Activated T-cell treated with anti-CD3 and anti-CD28 coated beads, Interleukin-2, amount 50 U/mL, for 72 hours (primary cell): ENCODE measurements at regions not wholly inside any gene's neighbourhood (a gene's known extent, or its start where the extent isn't known, plus 50 kb on each side); places are given as distances from the start of the nearest gene placed in this dataset.
"Not testable (repeated sequence)": the region's sequence is repeated elsewhere in the genome, so short reads cannot be mapped to it uniquely, and the experiment has no call there.

Experiments
- ATAC-seq, 2 donors: fragments of 150-1000 bp; cut with Tn5 transposase; replicated peaks in 1 of 2; 2 replicates each; pipeline ENCODE4 v1.10.0; 2021; ENCODE audit warnings: moderate library complexity in 2 of 2, mild to moderate bottlenecking in 1 of 2
- DNase-seq, 2 donors: peaks; one replicate each; pipeline ENCODE4 v3.0.0; 2021 to 2022; ENCODE audit warnings: mixed read lengths in 1 of 2
- H3K27ac Mint-ChIP-seq: one replicate; pipeline ENCODE4 v1.8.0; 2022; ENCODE audit warnings: mild to moderate bottlenecking, moderate library complexity, mixed read lengths
- H3K27me3 Mint-ChIP-seq: one replicate; pipeline ENCODE4 v1.8.0; 2022; ENCODE audit warnings: low read depth, mixed read lengths
- H3K36me3 Mint-ChIP-seq, 2 donors: one replicate each; pipeline ENCODE4 v1.8.0; 2022; ENCODE audit warnings: mixed read lengths in 2 of 2, mild to moderate bottlenecking in 1 of 2; ENCODE audit not compliant: insufficient read depth in 2 of 2
- H3K4me1 Mint-ChIP-seq: one replicate; pipeline ENCODE4 v1.8.0; 2022; ENCODE audit warnings: low read depth, mixed read lengths
- H3K4me3 Mint-ChIP-seq, 2 donors: one replicate each; pipeline ENCODE4 v1.8.0; 2022; ENCODE audit warnings: mild to moderate bottlenecking in 2 of 2, mixed read lengths in 2 of 2, moderate library complexity in 2 of 2
- H3K9me3 Mint-ChIP-seq, 2 donors: one replicate each; pipeline ENCODE4 v1.8.0; 2022; ENCODE audit warnings: mixed read lengths in 2 of 2

GRCh38 chr6:21282360-21282759, 311.2 kb upstream of the SOX4 start:
- H3K4me1 Mint-ChIP-seq, H3K36me3 Mint-ChIP-seq, H3K4me3 Mint-ChIP-seq, ATAC-seq, DNase-seq, H3K9me3 Mint-ChIP-seq, H3K27ac Mint-ChIP-seq: not testable (repeated sequence)
- peaks cover 23% of the 10 kb centered on the region for H3K27me3 Mint-ChIP-seq

GRCh38 chr6:21284166-21284565, 309.4 kb upstream of the SOX4 start:
- no peak for ATAC-seq
- no peak overlapping the region for H3K4me3 Mint-ChIP-seq
- H3K27ac Mint-ChIP-seq = no peak overlapping the region
- DNase-seq = no peak
- H3K27me3 Mint-ChIP-seq = peaks cover 16% of the 10 kb centered on the region
- no peaks in the 10 kb centered on the region for H3K36me3 Mint-ChIP-seq
- no peaks in the 10 kb centered on the region for H3K4me1 Mint-ChIP-seq
- H3K9me3 Mint-ChIP-seq = no peaks in the 10 kb centered on the region

- Mint-ChIP-seq H3K36me3 (no peaks in the 10 kb centered on the region), H3K9me3 (no peaks in the 10 kb centered on the region), H3K4me3 (no peak overlapping the region), H3K27ac (no peak overlapping the region), H3K4me1 (no peaks in the 10 kb centered on the region), H3K27me3 (peaks cover 16% of the 10 kb centered on the region)
- no peak for DNase-seq
- no peak for ATAC-seq
Measured at GRCh38 chr6:21284706-21285105, 308.8 kb upstream of the SOX4 start.

GRCh38 chr6:21294144-21294543, 299.4 kb upstream of the SOX4 start:
- Mint-ChIP-seq H3K4me1 (no peaks in the 10 kb centered on the region), H3K4me3 (no peak overlapping the region), H3K27ac (no peak overlapping the region), H3K36me3 (no peaks in the 10 kb centered on the region), H3K27me3 (peaks cover 36% of the 10 kb centered on the region), H3K9me3 (peaks cover 0 to 3% of the 10 kb centered on the region in 2 donors)
- DNase-seq (no peak), ATAC-seq (no peak)

- H3K4me3 Mint-ChIP-seq = no peak overlapping the region
- no peak for DNase-seq
- no peak for ATAC-seq
- peaks cover 39% of the 10 kb centered on the region for H3K27me3 Mint-ChIP-seq
- H3K4me1 Mint-ChIP-seq = no peaks in the 10 kb centered on the region
- H3K27ac Mint-ChIP-seq = no peak overlapping the region
- no peaks in the 10 kb centered on the region for H3K36me3 Mint-ChIP-seq
- peaks cover 2 to 4% of the 10 kb centered on the region in 2 donors for H3K9me3 Mint-ChIP-seq
Measured at GRCh38 chr6:21295506-21296240, 297.9 kb upstream of the SOX4 start.

- DNase-seq (no peak), ATAC-seq (no peak)
- Mint-ChIP-seq H3K4me1 (no peaks in the 10 kb centered on the region), H3K36me3 (no peaks in the 10 kb centered on the region), H3K27me3 (peaks cover 39% of the 10 kb centered on the region), H3K27ac (no peak overlapping the region), H3K4me3 (no peak overlapping the region), H3K9me3 (peaks cover 4% of the 10 kb centered on the region in 2 donors)
Measured at GRCh38 chr6:21297665-21298064, 295.9 kb upstream of the SOX4 start.

GRCh38 chr6:21299216-21299615, 294.3 kb upstream of the SOX4 start:
- no peak overlapping the region for H3K4me3 Mint-ChIP-seq
- H3K4me1 Mint-ChIP-seq = no peaks in the 10 kb centered on the region
- H3K27me3 Mint-ChIP-seq = peaks cover 39% of the 10 kb centered on the region
- ATAC-seq = no peak
- H3K27ac Mint-ChIP-seq = no peak overlapping the region
- H3K36me3 Mint-ChIP-seq = peaks cover 0 to 2% of the 10 kb centered on the region in 2 donors
- H3K9me3 Mint-ChIP-seq = peaks cover 4% of the 10 kb centered on the region in 2 donors
- no peak for DNase-seq

GRCh38 chr6:21300439-21300838, 293.1 kb upstream of the SOX4 start:
- Mint-ChIP-seq H3K27me3 (peaks cover 28% of the 10 kb centered on the region), H3K9me3 (peaks cover 4 to 5% of the 10 kb centered on the region in 2 donors), H3K4me1 (no peaks in the 10 kb centered on the region), H3K27ac (no peak overlapping the region), H3K36me3 (peaks cover 0 to 2% of the 10 kb centered on the region in 2 donors), H3K4me3 (no peak overlapping the region)
- ATAC-seq (no peak), DNase-seq (no peak)

GRCh38 chr6:21305893-21306332, 287.6 kb upstream of the SOX4 start:
- DNase-seq = no peak
- no peak overlapping the region for H3K4me3 Mint-ChIP-seq
- ATAC-seq = no peak
- H3K27me3 Mint-ChIP-seq = peaks cover 14% of the 10 kb centered on the region
- no peak overlapping the region for H3K27ac Mint-ChIP-seq
- peaks cover 2% of the 10 kb centered on the region in 2 donors for H3K9me3 Mint-ChIP-seq
- no peaks in the 10 kb centered on the region for H3K4me1 Mint-ChIP-seq
- H3K36me3 Mint-ChIP-seq = peaks cover 0 to 2% of the 10 kb centered on the region in 2 donors

GRCh38 chr6:21306546-21306945, 287.0 kb upstream of the SOX4 start:
- Mint-ChIP-seq H3K36me3 (peaks cover 0 to 2% of the 10 kb centered on the region in 2 donors), H3K4me1 (no peaks in the 10 kb centered on the region), H3K9me3 (peaks cover 2% of the 10 kb centered on the region in 2 donors), H3K4me3 (no peak overlapping the region), H3K27me3 (peaks cover 14% of the 10 kb centered on the region), H3K27ac (no peak overlapping the region)
- DNase-seq (no peak), ATAC-seq (no peak)

GRCh38 chr6:21309807-21310221, 283.7 kb upstream of the SOX4 start:
- Mint-ChIP-seq H3K4me3 (no peak overlapping the region), H3K27ac (no peak overlapping the region), H3K27me3 (peaks cover 14% of the 10 kb centered on the region), H3K4me1 (no peaks in the 10 kb centered on the region), H3K9me3 (no peaks in the 10 kb centered on the region), H3K36me3 (no peaks in the 10 kb centered on the region)
- no peak for ATAC-seq
- DNase-seq = no peak

GRCh38 chr6:21310568-21311140, 282.9 kb upstream of the SOX4 start:
- Mint-ChIP-seq H3K27me3 (peaks cover 14% of the 10 kb centered on the region), H3K4me1 (no peaks in the 10 kb centered on the region), H3K4me3 (no peak overlapping the region), H3K27ac (no peak overlapping the region), H3K9me3 (no peaks in the 10 kb centered on the region), H3K36me3 (no peaks in the 10 kb centered on the region)
- no peak for DNase-seq
- ATAC-seq = no peak

- H3K4me1 Mint-ChIP-seq = no peaks in the 10 kb centered on the region
- H3K36me3 Mint-ChIP-seq = no peaks in the 10 kb centered on the region
- no peak for ATAC-seq
- H3K27me3 Mint-ChIP-seq = peaks cover 14% of the 10 kb centered on the region
- no peak overlapping the region for H3K4me3 Mint-ChIP-seq
- H3K27ac Mint-ChIP-seq = no peak overlapping the region
- no peak for DNase-seq
- H3K9me3 Mint-ChIP-seq = no peaks in the 10 kb centered on the region
Measured at GRCh38 chr6:21312118-21312517, 281.4 kb upstream of the SOX4 start.

GRCh38 chr6:21317642-21318041, 275.9 kb upstream of the SOX4 start:
- Mint-ChIP-seq H3K36me3 (peaks cover 0 to 3% of the 10 kb centered on the region in 2 donors), H3K27me3 (no peaks in the 10 kb centered on the region), H3K4me1 (no peaks in the 10 kb centered on the region), H3K9me3 (peaks cover 2 to 8% of the 10 kb centered on the region in 2 donors), H3K4me3 (no peak overlapping the region), H3K27ac (no peak overlapping the region)
- ATAC-seq = no peak
- DNase-seq = no peak
